Stimulated activated naive B cell treated with anti-CD40 and anti-IgM and Interleukin-4, amounts not matched to agents 10 μg/mL and 1 μg/mL and 100 μg/mL, for 72 hours (primary cell): ENCODE measurements at regions not wholly inside any gene's neighbourhood (a gene's known extent, or its start where the extent isn't known, plus 50 kb on each side); places are given as distances from the start of the nearest gene placed in this dataset.

Experiments
- ATAC-seq, 2 donors: fragments of 150-1000 bp; cut with Tn5 transposase; replicated peaks; 2 replicates each; pipeline ENCODE4 v1.10.0; 2021; ENCODE audit warnings: moderate library complexity in 1 of 2
- DNase-seq: peaks from one replicate; pipeline ENCODE4 v3.0.0; 2021
- H3K27ac Mint-ChIP-seq: one replicate; pipeline ENCODE4 v1.8.0; 2022; ENCODE audit warnings: mild to moderate bottlenecking, mixed read lengths
- H3K27me3 Mint-ChIP-seq, 2 donors: one replicate each; pipeline ENCODE4 v1.8.0; 2022; ENCODE audit warnings: mixed read lengths in 2 of 2
- H3K36me3 Mint-ChIP-seq, 2 donors: one replicate each; pipeline ENCODE4 v1.8.0; 2022; ENCODE audit warnings: mixed read lengths in 2 of 2, mild to moderate bottlenecking in 1 of 2
- H3K4me1 Mint-ChIP-seq, 2 donors: one replicate each; pipeline ENCODE4 v1.8.0; 2022; ENCODE audit warnings: mixed read lengths in 2 of 2, mild to moderate bottlenecking in 1 of 2
- H3K4me3 Mint-ChIP-seq, 2 donors: one replicate each; pipeline ENCODE4 v1.8.0; 2022; ENCODE audit warnings: mild to moderate bottlenecking in 2 of 2, mixed read lengths in 2 of 2, moderate library complexity in 1 of 2
- H3K9me3 Mint-ChIP-seq, 2 donors: one replicate each; pipeline ENCODE4 v1.8.0; 2022; ENCODE audit warnings: mixed read lengths in 2 of 2, mild to moderate bottlenecking in 1 of 2

- H3K4me3 Mint-ChIP-seq = no peak overlapping the region
- no peaks in the 10 kb centered on the region for H3K9me3 Mint-ChIP-seq
Measured at GRCh38 chr10:8586504-8586903, 532.0 kb downstream of the GATA3 start.

DNA sequence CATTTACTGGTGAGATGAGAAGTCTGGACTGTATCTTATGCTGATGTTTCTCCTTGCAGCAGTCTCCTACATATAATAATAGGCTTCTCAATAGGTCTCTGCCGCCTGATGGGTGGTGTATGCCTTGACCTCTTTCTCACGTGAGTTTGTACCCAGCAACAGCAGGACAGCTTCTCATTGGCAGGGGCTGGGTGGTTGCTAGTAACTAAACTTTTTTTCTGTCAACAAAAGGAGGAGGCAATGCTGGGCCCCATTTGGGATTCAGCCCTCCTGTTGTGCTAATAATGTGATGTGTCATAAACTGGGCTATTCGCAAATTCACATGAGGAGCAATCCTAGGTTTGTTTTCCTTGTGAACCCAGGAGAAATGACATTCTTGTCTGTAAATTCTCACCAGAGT, 533.6 kb downstream of the GATA3 start:
- Mint-ChIP-seq H3K4me1 (no peaks in the 10 kb centered on the region), H3K27ac (no peak overlapping the region), H3K4me3 (no peak overlapping the region), H3K36me3 (no peaks in the 10 kb centered on the region), H3K9me3 (no peaks in the 10 kb centered on the region), H3K27me3 (peaks cover 0 to 15% of the 10 kb centered on the region in 2 donors)
- ATAC-seq = no peak
- DNase-seq = no peak

More at GRCh38 chr10:8586504-8586903, 532.0 kb downstream of the GATA3 start:
- Mint-ChIP-seq H3K27me3 (peaks cover 4 to 15% of the 10 kb centered on the region in 2 donors), H3K4me1 (no peaks in the 10 kb centered on the region), H3K36me3 (no peaks in the 10 kb centered on the region), H3K27ac (no peak overlapping the region)
- ATAC-seq = no peak
- no peak for DNase-seq

- no peak overlapping the region for H3K27ac Mint-ChIP-seq
- peaks cover 0 to 15% of the 10 kb centered on the region in 2 donors for H3K27me3 Mint-ChIP-seq
- no peaks in the 10 kb centered on the region for H3K9me3 Mint-ChIP-seq
- ATAC-seq = no peak
- no peak for DNase-seq
- no peak overlapping the region for H3K4me3 Mint-ChIP-seq
- no peaks in the 10 kb centered on the region for H3K36me3 Mint-ChIP-seq
- H3K4me1 Mint-ChIP-seq = peaks cover 0 to 1% of the 10 kb centered on the region in 2 donors
Measured at GRCh38 chr10:8590518-8590917, 536.0 kb downstream of the GATA3 start.

- H3K36me3 Mint-ChIP-seq = no peaks in the 10 kb centered on the region
- H3K27ac Mint-ChIP-seq = no peak overlapping the region
- no peak overlapping the region for H3K4me3 Mint-ChIP-seq
- H3K4me1 Mint-ChIP-seq = peaks cover 0 to 1% of the 10 kb centered on the region in 2 donors
- no peak for DNase-seq
- no peak for ATAC-seq
- peaks cover 2 to 15% of the 10 kb centered on the region in 2 donors for H3K27me3 Mint-ChIP-seq
- no peaks in the 10 kb centered on the region for H3K9me3 Mint-ChIP-seq
Measured at GRCh38 chr10:8591640-8592039, 537.2 kb downstream of the GATA3 start.

DNA sequence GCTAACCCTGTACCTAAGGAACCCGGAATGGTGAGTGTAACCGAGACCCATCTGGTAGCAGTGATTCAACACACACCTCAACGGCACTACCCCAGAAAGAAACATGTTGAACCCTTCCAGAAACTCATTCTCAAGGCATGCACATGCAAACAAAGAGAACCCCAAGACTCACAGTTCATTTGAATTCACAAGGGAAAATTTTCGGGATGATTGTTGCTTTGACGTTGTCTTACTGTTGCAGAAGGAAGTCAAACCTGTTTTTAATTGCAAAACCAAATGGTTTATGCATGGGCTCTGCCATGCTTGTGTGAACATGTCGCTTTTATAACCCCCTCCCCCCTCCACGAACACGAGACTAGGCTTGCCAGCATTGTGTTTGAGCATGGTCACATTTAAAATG, 539.7 kb downstream of the GATA3 start:
- Mint-ChIP-seq H3K4me3 (no peak overlapping the region), H3K4me1 (peaks cover 0 to 1% of the 10 kb centered on the region in 2 donors), H3K27ac (no peak overlapping the region), H3K27me3 (peaks cover 0 to 4% of the 10 kb centered on the region in 2 donors), H3K9me3 (no peaks in the 10 kb centered on the region), H3K36me3 (no peaks in the 10 kb centered on the region)
- no peak for ATAC-seq
- no peak for DNase-seq

GRCh38 chr10:8594711-8595110, 540.2 kb downstream of the GATA3 start:
- Mint-ChIP-seq H3K36me3 (no peaks in the 10 kb centered on the region), H3K4me1 (peaks cover 0 to 1% of the 10 kb centered on the region in 2 donors), H3K27me3 (peaks cover 0 to 4% of the 10 kb centered on the region in 2 donors), H3K9me3 (peaks cover 0 to 1% of the 10 kb centered on the region in 2 donors), H3K27ac (no peak overlapping the region), H3K4me3 (no peak overlapping the region)
- DNase-seq = no peak
- no peak for ATAC-seq

- Mint-ChIP-seq H3K4me3 (no peak overlapping the region), H3K4me1 (peaks cover 0 to 1% of the 10 kb centered on the region in 2 donors), H3K27ac (no peak overlapping the region), H3K27me3 (peaks cover 0 to 4% of the 10 kb centered on the region in 2 donors), H3K9me3 (peaks cover 0 to 2% of the 10 kb centered on the region in 2 donors), H3K36me3 (no peaks in the 10 kb centered on the region)
- ATAC-seq (no peak), DNase-seq (no peak)
Measured at GRCh38 chr10:8595140-8595539, 540.7 kb downstream of the GATA3 start.

DNA sequence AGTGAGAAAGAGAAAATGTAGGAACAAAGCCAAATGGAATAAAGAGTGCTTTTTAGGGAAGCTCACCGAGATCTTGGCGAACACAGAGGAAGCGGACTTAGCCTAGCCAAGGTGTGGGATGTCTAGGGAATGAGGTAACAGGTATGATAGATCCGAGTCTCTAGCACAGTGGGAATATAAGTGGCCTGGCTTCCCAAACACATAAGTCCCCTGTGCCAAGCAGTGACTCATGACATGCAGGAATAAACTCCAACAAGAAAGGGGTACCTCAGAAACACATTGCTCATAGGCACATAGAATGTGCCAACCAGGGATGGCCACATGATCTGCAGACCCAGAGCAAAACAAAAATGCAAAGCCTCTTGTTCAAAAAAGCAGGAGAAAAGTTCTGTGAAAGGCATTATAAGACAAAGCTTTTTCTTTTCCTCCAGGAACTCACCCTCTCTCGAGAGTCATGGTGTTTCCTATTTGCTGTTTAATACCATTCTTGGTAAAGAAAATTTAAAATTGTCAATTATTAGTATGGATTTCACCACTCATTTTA, 542.5 kb downstream of the GATA3 start:
- no peaks in the 10 kb centered on the region for H3K36me3 Mint-ChIP-seq
- H3K4me3 Mint-ChIP-seq = no peak overlapping the region
- DNase-seq (no peak), ATAC-seq (no peak)
- H3K4me1 Mint-ChIP-seq = peaks cover 0 to 1% of the 10 kb centered on the region in 2 donors
- peaks cover 0 to 2% of the 10 kb centered on the region in 2 donors for H3K9me3 Mint-ChIP-seq
- H3K27ac Mint-ChIP-seq = no peak overlapping the region
- H3K27me3 Mint-ChIP-seq = peaks cover 0 to 4% of the 10 kb centered on the region in 2 donors

DNA sequence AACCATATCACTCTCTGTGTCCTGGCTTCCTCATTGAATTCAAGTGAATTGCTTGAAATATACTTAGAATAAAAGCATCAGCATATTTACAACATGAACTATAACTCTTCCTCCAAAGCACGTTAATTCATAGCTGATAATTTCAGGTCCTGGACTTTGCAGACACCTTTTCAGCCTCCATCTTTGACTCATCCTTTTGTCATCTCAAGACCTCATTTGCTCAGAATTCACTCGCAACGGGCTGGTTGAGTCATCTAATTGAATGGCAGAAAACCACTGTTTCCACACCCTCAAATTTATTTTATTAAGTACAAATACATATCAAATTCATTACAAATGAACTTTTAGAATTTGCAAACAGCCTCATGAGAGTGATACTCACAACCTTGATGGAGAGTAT, 545.7 kb downstream of the GATA3 start:
- H3K36me3 Mint-ChIP-seq = no peaks in the 10 kb centered on the region
- ATAC-seq (no peak), DNase-seq (no peak)
- peaks cover 0 to 2% of the 10 kb centered on the region in 2 donors for H3K9me3 Mint-ChIP-seq
- peaks cover 0 to 4% of the 10 kb centered on the region in 2 donors for H3K27me3 Mint-ChIP-seq
- H3K27ac Mint-ChIP-seq = no peak overlapping the region
- no peak overlapping the region for H3K4me3 Mint-ChIP-seq
- peaks cover 0 to 1% of the 10 kb centered on the region in 2 donors for H3K4me1 Mint-ChIP-seq

DNA sequence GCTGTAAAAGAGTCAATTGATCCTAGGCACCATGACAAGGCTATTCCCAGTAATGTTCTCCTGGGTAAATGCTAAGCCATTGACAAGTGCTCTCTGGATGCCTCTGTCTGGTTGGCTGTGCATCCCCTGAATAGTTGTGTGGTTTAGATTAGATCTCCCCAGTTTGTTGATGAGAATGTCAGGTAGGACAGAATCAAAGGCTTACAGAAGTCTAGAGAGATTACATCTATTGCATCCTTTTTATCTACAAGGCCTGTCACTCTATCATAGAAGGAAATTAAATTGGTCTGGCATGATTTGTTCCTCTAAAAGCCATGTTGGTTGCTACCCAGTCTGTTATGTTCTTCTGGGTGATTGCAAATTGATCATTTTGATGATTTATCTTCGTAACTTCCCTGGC, 548.3 kb downstream of the GATA3 start:
- Mint-ChIP-seq H3K27me3 (no peaks in the 10 kb centered on the region), H3K36me3 (peaks cover 0 to 3% of the 10 kb centered on the region in 2 donors), H3K4me1 (no peaks in the 10 kb centered on the region), H3K4me3 (no peak overlapping the region), H3K9me3 (peaks cover 6% of the 10 kb centered on the region in 2 donors), H3K27ac (no peak overlapping the region)
- ATAC-seq (no peak), DNase-seq (no peak)

DNA sequence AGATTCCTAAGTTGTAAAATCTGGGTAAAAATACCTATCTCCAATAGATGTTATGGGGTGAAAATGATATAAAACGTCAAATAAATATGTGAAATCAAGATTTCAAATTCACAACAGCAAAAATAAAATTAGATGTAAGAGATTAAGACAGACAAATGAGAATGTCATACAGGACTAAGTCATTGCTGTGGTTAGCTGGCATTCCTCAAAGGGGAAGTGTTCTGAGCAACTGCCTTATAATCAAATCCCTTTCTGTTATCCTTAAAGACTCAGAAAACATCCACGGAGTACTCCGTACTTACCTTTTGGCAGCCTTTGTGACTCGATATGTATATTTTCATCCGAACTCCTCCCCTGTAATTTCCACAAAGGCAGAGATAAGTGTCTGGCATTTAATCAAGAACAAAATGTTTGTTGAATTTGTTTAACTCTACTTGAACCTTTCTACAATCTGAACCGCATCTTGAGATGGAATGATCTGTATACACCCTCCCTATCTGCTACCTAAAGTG, 559.6 kb downstream of the GATA3 start:
- Mint-ChIP-seq H3K36me3 (peaks cover 0 to 6% of the 10 kb centered on the region in 2 donors), H3K27ac (no peak overlapping the region), H3K27me3 (no peaks in the 10 kb centered on the region), H3K9me3 (peaks cover 6 to 8% of the 10 kb centered on the region in 2 donors), H3K4me1 (peaks cover 21 to 32% of the 10 kb centered on the region in 2 donors), H3K4me3 (no peak overlapping the region)
- ATAC-seq (peak; percentile 46 to 56), DNase-seq (no peak)

DNA sequence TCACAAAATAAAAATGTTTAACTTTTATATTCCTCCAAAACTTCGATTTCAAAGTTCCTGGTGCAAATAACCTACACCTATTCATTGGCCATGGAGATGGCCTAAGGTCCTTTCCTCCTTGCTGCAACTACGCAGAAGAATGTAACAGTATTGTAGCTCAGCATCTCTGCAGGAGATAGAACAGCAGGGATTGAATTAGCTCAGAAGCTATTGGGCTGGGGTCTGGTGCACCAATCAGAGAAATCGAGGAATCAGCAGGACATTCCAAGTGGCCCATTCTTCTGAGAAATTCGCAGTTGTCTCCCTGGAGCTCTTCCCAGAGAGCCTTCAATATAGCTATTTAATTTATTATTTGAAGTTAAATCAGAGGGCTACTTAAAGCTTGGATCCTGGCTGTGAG, 560.6 kb downstream of the GATA3 start:
- Mint-ChIP-seq H3K36me3 (peaks cover 0 to 6% of the 10 kb centered on the region in 2 donors), H3K27ac (no peak overlapping the region), H3K27me3 (peaks cover 0 to 5% of the 10 kb centered on the region in 2 donors), H3K9me3 (peaks cover 6 to 9% of the 10 kb centered on the region in 2 donors), H3K4me3 (no peak overlapping the region), H3K4me1 (peaks cover 25 to 37% of the 10 kb centered on the region in 2 donors)
- no peak for ATAC-seq
- no peak for DNase-seq

DNA sequence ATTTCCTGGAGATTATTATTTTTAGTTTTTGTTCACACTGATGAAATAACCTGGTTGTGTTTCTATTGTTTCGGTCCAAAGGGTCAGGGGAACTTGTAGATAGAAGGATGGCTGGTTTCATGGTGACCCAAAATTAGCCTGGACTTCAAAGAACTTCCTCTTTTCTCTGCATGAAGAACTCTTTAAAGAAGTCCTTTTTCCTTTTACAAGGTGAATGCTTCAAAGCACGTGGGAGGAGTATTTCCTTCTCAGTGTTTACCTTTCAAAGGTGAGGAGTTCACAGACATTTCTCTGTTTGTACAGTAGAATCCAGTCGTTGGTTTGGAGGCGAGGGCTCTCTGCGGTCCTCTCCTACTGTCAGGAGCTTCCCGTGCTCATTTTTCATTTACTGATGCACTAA, 561.7 kb downstream of the GATA3 start:
- Mint-ChIP-seq H3K27me3 (peaks cover 0 to 6% of the 10 kb centered on the region in 2 donors), H3K27ac (peak overlapping the region; percentile 65), H3K9me3 (peaks cover 6 to 7% of the 10 kb centered on the region in 2 donors), H3K4me3 (no peak overlapping the region), H3K36me3 (peaks cover 0 to 6% of the 10 kb centered on the region in 2 donors), H3K4me1 (peaks cover 26 to 37% of the 10 kb centered on the region in 2 donors)
- DNase-seq = peak; percentile 8
- ATAC-seq = peak; percentile 91 to 92

GRCh38 chr10:8617792-8618191, 563.3 kb downstream of the GATA3 start:
- Mint-ChIP-seq H3K4me1 (peaks cover 26 to 37% of the 10 kb centered on the region in 2 donors), H3K27ac (peak overlapping the region; percentile 67), H3K36me3 (no peaks in the 10 kb centered on the region), H3K9me3 (peaks cover 0 to 5% of the 10 kb centered on the region in 2 donors), H3K4me3 (no peak overlapping the region), H3K27me3 (peaks cover 0 to 6% of the 10 kb centered on the region in 2 donors)
- DNase-seq (no peak), ATAC-seq (no peak)

- H3K27me3 Mint-ChIP-seq = peaks cover 0 to 6% of the 10 kb centered on the region in 2 donors
- peaks cover 25 to 34% of the 10 kb centered on the region in 2 donors for H3K4me1 Mint-ChIP-seq
- ATAC-seq = no peak
- no peak for DNase-seq
- H3K4me3 Mint-ChIP-seq = no peak overlapping the region
- H3K27ac Mint-ChIP-seq = no peak overlapping the region
- no peaks in the 10 kb centered on the region for H3K36me3 Mint-ChIP-seq
- peaks cover 4 to 8% of the 10 kb centered on the region in 2 donors for H3K9me3 Mint-ChIP-seq
Measured at GRCh38 chr10:8618834-8619233, 564.3 kb downstream of the GATA3 start.
